NB4 (cell line): ENCODE measurements at regions not wholly inside any gene's neighbourhood (a gene's known extent, or its start where the extent isn't known, plus 50 kb on each side); places are given as distances from the start of the nearest gene placed in this dataset.

Experiments used
- DNase-seq: peaks from one replicate; pipeline ENCODE4 v3.0.0; 2010; ENCODE audit warnings: low read depth
- H3K4me3 ChIP-seq: one replicate; pipeline ENCODE4 v1.5.1; 2011; ENCODE audit warnings: mild to moderate bottlenecking, low read depth, low read length, moderate library complexity
- CTCF ChIP-seq: IDR thresholded peaks from one replicate; pipeline ENCODE4 v1.5.1; 2012; ENCODE audit warnings: low read depth, low read length
- MAX ChIP-seq: IDR thresholded peaks from 2 replicates; pipeline ENCODE4 v1.6.1; 2011; ENCODE audit warnings: low read depth, low read length
- MYC ChIP-seq: IDR thresholded peaks from 2 replicates; pipeline ENCODE4 v1.6.1; 2011; ENCODE audit warnings: low read depth, low read length
- POLR2A ChIP-seq: IDR thresholded peaks from 2 replicates; pipeline ENCODE4 v1.6.1; 2011; ENCODE audit warnings: mild to moderate bottlenecking; ENCODE audit not compliant: insufficient read length; ENCODE audit errors: extremely low read depth

GRCh38 chr2:204449977-204450376 is 95.3 kb upstream of the PARD3B start:
- DNase-seq, result no peak
- no peak for TF ChIP-seq POLR2A
- H3K4me3 ChIP-seq, result no peak overlapping the region

- no peak for DNase-seq
- H3K4me3 ChIP-seq, result no peak overlapping the region
- TF ChIP-seq POLR2A (no peak), MAX (no peak), CTCF (no peak), MYC (no peak)
Measured at GRCh38 chr2:204451766-204452165, 93.5 kb upstream of the PARD3B start.

DNA sequence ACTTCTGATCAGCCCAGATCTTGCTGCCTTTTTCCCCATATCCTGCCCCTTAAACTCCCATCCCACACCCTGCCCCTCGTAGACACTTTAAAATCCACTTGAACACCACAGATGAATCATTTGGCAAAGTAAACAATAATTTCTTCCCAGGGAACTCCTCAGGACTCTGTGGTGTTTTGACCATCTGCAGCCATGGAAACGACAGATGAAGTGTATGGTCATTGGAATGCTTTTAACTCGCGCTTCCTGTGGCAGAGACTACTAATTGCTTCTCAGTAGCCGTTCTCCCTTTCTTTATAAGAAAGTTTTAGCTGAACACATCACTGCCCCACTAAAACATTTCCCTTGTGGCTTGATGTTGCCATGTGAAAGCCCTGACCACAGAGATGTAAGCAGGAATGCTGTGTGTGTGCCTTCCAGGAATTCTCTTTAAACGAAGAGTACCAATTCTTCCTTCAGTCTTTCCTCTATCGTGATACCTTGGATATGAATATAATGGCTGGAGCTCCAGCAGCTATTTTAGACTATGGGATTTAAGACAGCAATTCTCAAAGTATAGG is 92.7 kb upstream of the PARD3B start:
- no peak for TF ChIP-seq MYC
- TF ChIP-seq CTCF, result no peak
- TF ChIP-seq MAX, result no peak
- no peak for TF ChIP-seq POLR2A
- H3K4me3 ChIP-seq, result no peak overlapping the region
- no peak for DNase-seq

DNA sequence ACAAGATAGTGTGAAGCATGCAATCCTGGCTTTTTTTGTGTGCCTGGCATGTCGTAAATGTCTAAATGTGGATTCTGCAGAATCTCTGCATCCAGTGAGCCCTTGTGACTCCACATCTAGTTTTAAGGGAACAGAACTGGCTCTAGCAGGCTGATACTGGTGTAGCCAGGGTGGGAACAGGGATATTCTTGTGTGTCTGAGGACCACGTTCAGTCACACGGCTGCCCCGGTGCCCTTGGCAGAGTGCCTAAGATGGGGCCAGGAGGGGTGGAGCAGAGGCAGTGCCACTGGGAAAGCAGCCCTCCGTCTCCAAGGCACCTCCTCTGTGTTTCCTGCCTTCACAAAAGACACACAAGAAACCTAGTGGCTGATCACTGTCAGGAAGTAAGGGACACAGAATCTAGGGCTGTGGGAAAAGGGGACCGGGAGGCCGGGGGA is 91.5 kb upstream of the PARD3B start:
- H3K4me3 ChIP-seq, result no peak overlapping the region
- TF ChIP-seq MAX (no peak), CTCF (no peak), MYC (no peak), POLR2A (no peak)
- no peak for DNase-seq

DNA sequence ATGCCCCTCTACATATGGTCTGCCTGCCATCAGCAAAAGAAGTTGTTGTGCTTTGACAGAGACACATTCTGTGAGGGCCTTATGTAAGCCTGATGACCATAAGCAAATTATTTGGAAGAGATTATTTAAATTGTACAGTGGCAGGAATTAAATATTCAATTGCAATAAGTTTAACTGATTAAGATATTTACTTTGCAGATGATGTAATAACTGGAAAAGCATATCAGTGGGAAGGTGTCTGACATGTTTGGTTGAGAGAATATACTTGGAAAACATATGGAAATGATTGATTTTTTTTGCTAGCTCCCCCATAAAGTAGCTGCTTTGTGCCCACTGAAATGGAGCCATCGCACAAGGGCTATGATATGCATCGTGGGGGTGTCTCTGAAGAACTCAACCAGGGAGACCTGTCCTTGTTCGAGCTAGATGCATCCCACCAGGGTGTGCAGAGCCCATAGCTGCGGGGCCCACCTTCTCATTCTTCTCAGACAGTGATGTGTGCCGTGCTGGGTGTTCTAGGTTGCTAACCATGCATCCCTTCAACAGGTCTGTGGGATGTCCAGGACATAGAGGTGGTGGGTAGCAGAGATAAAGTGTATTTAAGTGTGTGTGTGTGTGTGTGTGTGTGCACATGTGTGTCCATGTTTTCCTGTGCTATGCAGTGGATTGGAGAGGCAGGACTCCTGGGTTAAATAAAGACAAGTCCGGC is 90.4 kb upstream of the PARD3B start:
- H3K4me3 ChIP-seq, result no peak overlapping the region
- TF ChIP-seq CTCF (no peak), POLR2A (no peak), MYC (no peak), MAX (no peak)
- DNase-seq, result no peak

DNA sequence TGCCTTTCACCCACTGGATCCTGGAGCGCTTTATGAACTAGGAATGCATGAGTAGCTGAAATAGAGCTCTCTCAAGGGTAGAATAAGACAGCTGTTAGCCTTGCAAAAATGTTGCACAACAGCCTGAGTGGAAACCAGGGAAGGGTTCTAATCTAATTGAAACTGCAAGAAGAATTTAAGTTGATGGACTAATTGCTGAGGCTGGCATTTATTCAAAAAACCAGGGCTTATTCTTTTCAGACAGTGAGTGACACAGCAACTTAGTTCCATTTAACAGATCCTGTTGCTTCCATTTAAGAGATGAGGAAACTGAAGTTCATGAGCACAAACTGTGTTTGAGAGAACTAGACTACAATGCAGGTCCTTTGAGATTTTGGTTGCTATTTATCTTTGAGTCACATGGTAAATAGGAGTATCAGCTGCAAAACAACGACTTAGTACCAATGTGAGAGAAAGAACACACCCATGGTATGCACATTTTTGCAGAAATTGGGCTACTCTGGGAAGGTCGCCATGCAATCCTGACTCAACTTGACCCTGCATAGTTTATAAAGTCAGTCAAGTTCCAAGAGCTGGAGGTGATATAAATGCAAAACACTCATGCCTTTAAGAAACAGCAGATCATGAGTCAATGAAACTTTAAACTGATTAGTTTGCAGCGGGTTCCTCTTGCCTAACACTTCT is 76.4 kb upstream of the PARD3B start:
- no peak for TF ChIP-seq CTCF
- DNase-seq, result no peak
- H3K4me3 ChIP-seq, result no peak overlapping the region
